K562 (cell line): ENCODE measurements at regions not wholly inside any gene's neighbourhood (a gene's known extent, or its start where the extent isn't known, plus 50 kb on each side); places are given as distances from the start of the nearest gene placed in this dataset.

ENCODE experiments used
- ATAC-seq: fragments of 200-7000 bp; cut with Tn5 transposase; 3 replicates; pipeline ENCODE4 v1.9.1; 2020; ENCODE audit warnings: moderate library complexity
- BruUV-seq: library from RNA; stranded (reverse); fragments of 400-500 nt; replicated peaks from 2 replicates; lab custom pipeline; 2021; lab: Mats Ljungman, UMichigan
- CTCF ChIA-PET: fragments of 300-600 bp; formaldehyde crosslinking; extraction: SDS; loops from one replicate; lab custom pipeline; 2021; ENCODE audit warnings: low intra/inter-chr PET ratio; lab: Yijun Ruan, JAX
- POLR2A ChIA-PET: fragments of 300-600, 350-650 bp; sonication (Branson Sonifier 250); formaldehyde crosslinking; extraction: SDS; loops from one replicate; lab custom pipeline; 2021; ENCODE audit warnings: antibody characterized with exemption, inconsistent platforms; lab: Yijun Ruan, JAX
- DNase-seq, 4 experiments: peaks; one replicate each; pipeline versions ENCODE4 v3.0.0 to v3.0.0-alpha.2; 2011 to 2018; ENCODE audit warnings: low spot score in 3 of 4, mixed read lengths in 3 of 4; ENCODE audit errors: extremely low read depth in 1 of 4
- FAIRE-seq: peaks from 2 replicates; lab custom pipeline; 2011; peaks lifted over from hg19 to GRCh38; lab: Jason Lieb, UNC
- H2AFZ ChIP-seq: 2 replicates; pipeline ENCODE4 v1.6.0; 2011; ENCODE audit warnings: low read depth, low read length, control low read depth, inconsistent platforms
- H3K27ac ChIP-seq: fragments of 200-600 bp; 3 replicates; pipeline ENCODE4 v1.8.0; 2011; ENCODE audit warnings: low read depth, mild to moderate bottlenecking, control low read depth, inconsistent platforms, low read length, moderate library complexity, mixed read lengths; ENCODE audit errors: extremely low read depth
- H3K27me3 ChIP-seq, 2 experiments: fragments of 300-600 bp in 1 of 2; 2 replicates in 1 of 2; 3 replicates in 1 of 2; pipeline versions ENCODE4 v1.6.0 to v1.8.0; 2011; ENCODE audit warnings: inconsistent platforms in 2 of 2, low read length in 2 of 2, mild to moderate bottlenecking in 1 of 2, mixed read lengths in 1 of 2, moderate library complexity in 1 of 2; ENCODE audit not compliant: control insufficient read depth in 2 of 2, insufficient read depth in 2 of 2
- H3K36me3 ChIP-seq: fragments of 300-600 bp; 3 replicates; pipeline ENCODE4 v1.8.0; 2011; ENCODE audit warnings: mild to moderate bottlenecking, low read length, inconsistent platforms; ENCODE audit not compliant: control insufficient read depth, insufficient read depth
- H3K4me1 ChIP-seq, 2 experiments: fragments of 200-600 bp in 1 of 2; replicated peaks in 1 of 2; 2 replicates in 1 of 2; 3 replicates in 1 of 2; pipeline versions ENCODE4 v1.5.1 to v1.8.0; 2011; ENCODE audit warnings: inconsistent platforms in 2 of 2, low read length in 2 of 2, mild to moderate bottlenecking in 1 of 2, mixed read lengths in 1 of 2, moderate library complexity in 1 of 2; ENCODE audit not compliant: control insufficient read depth in 2 of 2, insufficient read depth in 2 of 2
- H3K4me2 ChIP-seq: 2 replicates; pipeline ENCODE4 v1.6.1; 2011; ENCODE audit warnings: low read length, control low read depth, inconsistent platforms, mixed read lengths; ENCODE audit not compliant: insufficient read depth
- H3K4me3 ChIP-seq: fragments of 200-600 bp; sonication (generic), shearing (Covaris generic); 2 replicates; pipeline ENCODE4 v1.5.1; 2016; ENCODE audit warnings: control low read depth, inconsistent platforms
- H3K79me2 ChIP-seq: fragments of 200-600 bp; 3 replicates; pipeline ENCODE4 v1.8.0; 2011; ENCODE audit warnings: low read length, inconsistent platforms; ENCODE audit not compliant: control insufficient read depth, insufficient read depth
- H3K9ac ChIP-seq, 2 experiments: 2 replicates each; pipeline versions ENCODE4 v1.6.0 to v1.6.1; 2011; ENCODE audit warnings: low read depth in 2 of 2, low read length in 2 of 2, control low read depth in 1 of 2, inconsistent platforms in 1 of 2, mild to moderate bottlenecking in 1 of 2, mixed read lengths in 1 of 2; ENCODE audit not compliant: insufficient read depth in 1 of 2
- H3K9me1 ChIP-seq: one replicate; pipeline ENCODE4 v1.6.0; 2011; ENCODE audit warnings: inconsistent platforms, mild to moderate bottlenecking, low read length, moderate library complexity; ENCODE audit not compliant: control insufficient read depth, insufficient read depth
- H3K9me3 ChIP-seq: replicated peaks from 2 replicates; pipeline ENCODE4 v1.5.1; 2011; ENCODE audit warnings: low read depth, low read length, inconsistent platforms; ENCODE audit not compliant: control insufficient read depth, insufficient read depth
- H4K20me1 ChIP-seq: replicated peaks from 2 replicates; pipeline ENCODE4 v1.6.1; 2011; ENCODE audit warnings: low read length, inconsistent platforms, mixed read lengths; ENCODE audit not compliant: control insufficient read depth, insufficient read depth
- HDAC6 ChIP-seq: IDR thresholded peaks from 2 replicates; pipeline ENCODE4 v1.6.1; 2012; ENCODE audit warnings: low read depth, mild to moderate bottlenecking, control low read depth, inconsistent platforms, low read length, moderate library complexity
- REST ChIP-seq, 2 experiments: fragments of 450-650 bp; formaldehyde crosslinking in 1 of 2; IDR thresholded peaks; 2 replicates each; pipeline versions ENCODE4 v1.4.0 to v1.6.1; 2014 to 2020; ENCODE audit warnings: mild to moderate bottlenecking in 2 of 2, borderline replicate concordance in 1 of 2, low read depth in 1 of 2
- WGBS: fragments of 100-300 bp; shearing (Covaris generic); methylation state at CpG from one replicate; pipeline ENCODE4 v1.1.6; 2016; ENCODE audit warnings: low coverage, mixed read lengths; ENCODE audit not compliant: insufficient coverage; ENCODE audit errors: missing lambda C conversion rate; 5-methylcytosine and 5-hydroxymethylcytosine counted together
- in situ Hi-C: fragments of 300-500 bp; cut with MboI; formaldehyde crosslinking; loops from 4 replicates; pipeline ENCODE4 v1.15.0; 2018; ENCODE audit warnings: inconsistent platforms, mixed read lengths
- intact Hi-C: fragments of 100-400 bp; cut with micrococcal nuclease; formaldehyde crosslinking; loops from 2 replicates; pipeline ENCODE4 v1.14.2; 2022

DNA sequence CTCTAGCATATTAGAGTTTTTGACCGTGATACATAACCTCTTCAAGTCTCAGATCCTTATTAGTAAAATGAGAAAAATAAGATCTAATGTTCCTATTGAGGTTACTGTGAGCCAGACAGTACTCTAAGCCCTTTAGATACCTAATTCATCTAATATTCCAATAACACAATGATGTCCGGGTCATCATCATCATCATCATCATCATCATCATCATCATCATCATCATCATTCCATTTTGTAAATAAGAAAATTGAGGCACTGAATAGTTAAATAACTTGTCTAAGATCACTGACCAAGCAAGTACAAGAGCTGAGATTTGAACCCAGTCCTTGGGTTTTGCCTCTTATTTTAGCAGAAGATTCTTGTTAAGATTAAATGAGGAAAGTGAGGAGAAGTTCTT, 643.0 kb downstream of the HDGFL1 start:
- no peak for ATAC-seq
- Histone ChIP-seq H3K9ac (no peak overlapping the region), H3K79me2 (no peaks in the 10 kb centered on the region), H3K4me2 (no peak overlapping the region), H3K4me3 (no peak overlapping the region), H3K9me1 (no peaks in the 10 kb centered on the region), H2AFZ (no peak overlapping the region), H3K9me3 (no peaks in the 10 kb centered on the region; the same call in 1 of the 2 replicates), H3K4me1 (no peaks in the 10 kb centered on the region), H3K36me3 (no peaks in the 10 kb centered on the region), H3K27me3 (no peaks in the 10 kb centered on the region), H4K20me1 (no peaks in the 10 kb centered on the region), H3K27ac (no peak overlapping the region)
- ChIA-PET CTCF (no interaction called here), POLR2A (no interaction called here)
- in situ Hi-C loops (no loop called here), intact Hi-C loops (no loop called here)
- 0% methylated on average over 2 of the region's 2 CpGs for WGBS
- TF ChIP-seq HDAC6: no peak
- no peak for TF ChIP-seq REST (IDR thresholded peaks at IDR 0.05; ENCODE audit: borderline replicate concordance)
- no peak for TF ChIP-seq REST (CRISPR knock-in tag; IDR thresholded peaks at IDR 0.05; ENCODE audit: low read depth)
- no TSS peak for BruUV-seq
- FAIRE-seq: no peak
- no peak for DNase-seq
